HCT116 (cell line): ENCODE measurements at regions not wholly inside any gene's neighbourhood (a gene's known extent, or its start where the extent isn't known, plus 50 kb on each side); places are given as distances from the start of the nearest gene placed in this dataset.

Experiments used
- ATAC-seq: fragments of 200-7000 bp; cut with Tn5 transposase; 2 replicates; pipeline ENCODE4 v1.9.1; 2020; ENCODE audit warnings: mild to moderate bottlenecking, moderate library complexity
- BruUV-seq: library from RNA; stranded (reverse); fragments of 400-500 nt; replicated peaks from 2 replicates; lab custom pipeline; 2021; lab: Mats Ljungman, UMichigan
- CTCF ChIA-PET: fragments of 300-600 bp; sonication (Branson Sonifier 250); formaldehyde crosslinking; loops from one replicate; lab custom pipeline; 2021; ENCODE audit warnings: antibody characterized with exemption; lab: Charles Lee
- POLR2A ChIA-PET: fragments of 300-600, 350-600 bp; sonication (Branson Sonifier 250); formaldehyde crosslinking; loops from one replicate; lab custom pipeline; 2021; ENCODE audit warnings: antibody characterized with exemption; lab: Charles Lee
- RAD21 ChIA-PET, 2 experiments: fragments of 300-600 bp; sonication (Branson Sonifier 250); formaldehyde crosslinking; loops; one replicate each; lab custom pipeline; 2023; ENCODE audit warnings: low total read pairs in 2 of 2; ENCODE audit not compliant: uncharacterized antibody in 2 of 2, unreplicated experiment in 2 of 2, low non-redundant PET in 1 of 2; lab: Charles Lee
- DNase-seq: peaks from one replicate; pipeline ENCODE4 v3.0.0-alpha.2; 2010; ENCODE audit warnings: low read depth, low spot score
- H2AFZ ChIP-seq: fragments of 200-600 bp; shearing (Covaris generic), sonication (generic); 2 replicates; pipeline ENCODE4 v1.6.1; 2017; ENCODE audit warnings: low read depth, mixed run types, mixed read lengths, antibody characterized with exemption, low read length; ENCODE audit not compliant: poor library complexity, severe bottlenecking
- H3K27ac ChIP-seq: 2 replicates; pipeline ENCODE4 v1.5.1; 2012; ENCODE audit warnings: low read depth, low read length
- H3K27me3 ChIP-seq: fragments of 200-600 bp; sonication (generic); 2 replicates; pipeline ENCODE4 v1.6.1; 2016; ENCODE audit warnings: mixed run types, low read length, mixed read lengths; ENCODE audit not compliant: insufficient read depth
- H3K36me3 ChIP-seq, 2 experiments: fragments of 200-500 bp in 1 of 2; fragments of 200-600 bp in 1 of 2; sonication (Bioruptor generic) in 1 of 2; sonication (generic) in 1 of 2; 2 replicates each; pipeline versions ENCODE4 v1.5.1 to v1.6.1; 2014 to 2016; ENCODE audit warnings: low read length in 2 of 2, inconsistent platforms in 1 of 2, mixed read lengths in 1 of 2, mixed run types in 1 of 2; ENCODE audit not compliant: insufficient read depth in 2 of 2, control insufficient read depth in 1 of 2
- H3K4me1 ChIP-seq, 2 experiments: fragments of 200-600 bp in 1 of 2; sonication (generic) in 1 of 2; 2 replicates each; pipeline versions ENCODE4 v1.5.1 to v1.6.1; 2012 to 2017; ENCODE audit warnings: low read length in 2 of 2, inconsistent platforms in 1 of 2, mild to moderate bottlenecking in 1 of 2, mixed read lengths in 1 of 2, mixed run types in 1 of 2, moderate library complexity in 1 of 2; ENCODE audit not compliant: insufficient read depth in 2 of 2, control insufficient read depth in 1 of 2
- H3K4me2 ChIP-seq: fragments of 200-600 bp; sonication (generic); 2 replicates; pipeline ENCODE4 v1.6.1; 2017; ENCODE audit warnings: mixed run types, low read length, mixed read lengths
- H3K4me3 ChIP-seq, 2 experiments: fragments of 200-600 bp in 1 of 2; sonication (generic) in 1 of 2; replicated peaks in 1 of 2; 2 replicates each; pipeline ENCODE4 v1.5.1; 2011 to 2016; ENCODE audit warnings: low read length in 2 of 2, control low read depth in 1 of 2, low read depth in 1 of 2, mild to moderate bottlenecking in 1 of 2, mixed read lengths in 1 of 2, mixed run types in 1 of 2
- H3K79me2 ChIP-seq: fragments of 200-600 bp; sonication (generic); 2 replicates; pipeline ENCODE4 v1.6.1; 2017; ENCODE audit warnings: mild to moderate bottlenecking, mixed run types, low read length, moderate library complexity, mixed read lengths; ENCODE audit not compliant: insufficient read depth
- H3K9ac ChIP-seq: fragments of 200-600 bp; sonication (generic); 2 replicates; pipeline ENCODE4 v1.6.1; 2016; ENCODE audit warnings: low read length, mixed read lengths
- H3K9me2 ChIP-seq: fragments of 200-600 bp; sonication (generic), shearing (Covaris generic); 2 replicates; pipeline ENCODE4 v1.6.1; 2017; ENCODE audit warnings: mixed run types, mild to moderate bottlenecking, moderate library complexity; ENCODE audit not compliant: insufficient read depth
- H3K9me3 ChIP-seq, 2 experiments: fragments of 200-500 bp in 1 of 2; fragments of 200-600 bp in 1 of 2; sonication (Bioruptor generic) in 1 of 2; sonication (generic) in 1 of 2; 2 replicates each; pipeline ENCODE4 v1.6.1; 2014 to 2017; ENCODE audit warnings: low read length in 2 of 2, mixed read lengths in 2 of 2, inconsistent platforms in 1 of 2, low read depth in 1 of 2, mild to moderate bottlenecking in 1 of 2, mixed run types in 1 of 2, moderate library complexity in 1 of 2; ENCODE audit not compliant: control insufficient read depth in 1 of 2, insufficient read depth in 1 of 2
- H4K20me1 ChIP-seq: fragments of 200-600 bp; sonication (generic), shearing (Covaris generic); 2 replicates; pipeline ENCODE4 v1.6.1; 2017; ENCODE audit warnings: mixed run types, mild to moderate bottlenecking, moderate library complexity; ENCODE audit not compliant: insufficient read depth
- CEBPB ChIP-seq: IDR thresholded peaks from 2 replicates; pipeline ENCODE4 v1.6.1; 2012; ENCODE audit warnings: low read depth
- EGR1 ChIP-seq: IDR thresholded peaks from 2 replicates; pipeline ENCODE4 v1.6.1; 2012; ENCODE audit warnings: low read depth
- ELF1 ChIP-seq: IDR thresholded peaks from 2 replicates; pipeline ENCODE4 v1.6.1; 2012; ENCODE audit warnings: low read depth, borderline replicate concordance
- EZH2 ChIP-seq: fragments of 200-600 bp; sonication (generic); IDR thresholded peaks from 2 replicates; pipeline ENCODE4 v1.6.1; 2017; ENCODE audit warnings: antibody characterized with exemption, mixed run types
- EZH2phosphoT487 ChIP-seq: fragments of 200-600 bp; IDR thresholded peaks from 2 replicates; pipeline ENCODE4 v1.6.1; 2018; ENCODE audit warnings: antibody characterized with exemption, borderline replicate concordance
- JUND ChIP-seq: IDR thresholded peaks from 2 replicates; pipeline ENCODE4 v1.6.1; 2012
- POLR2A ChIP-seq: IDR thresholded peaks from 2 replicates; pipeline ENCODE4 v1.7.0; 2011; ENCODE audit warnings: borderline replicate concordance; ENCODE audit not compliant: insufficient read depth, insufficient read length; ENCODE audit errors: extremely low read depth
- POLR2AphosphoS5 ChIP-seq: IDR thresholded peaks from 2 replicates; pipeline ENCODE4 v1.6.1; 2011; ENCODE audit warnings: mild to moderate bottlenecking, low read depth, low read length, moderate library complexity
- REST ChIP-seq: IDR thresholded peaks from 2 replicates; pipeline ENCODE4 v1.6.1; 2012; ENCODE audit warnings: low read depth
- SIN3A ChIP-seq: IDR thresholded peaks from 2 replicates; pipeline ENCODE4 v1.6.1; 2012; ENCODE audit warnings: low read depth
- SP1 ChIP-seq: IDR thresholded peaks from 2 replicates; pipeline ENCODE4 v1.6.1; 2012; ENCODE audit warnings: low read depth
- SRF ChIP-seq: IDR thresholded peaks from 2 replicates; pipeline ENCODE4 v1.6.1; 2012; ENCODE audit warnings: low read depth
- TCF7L2 ChIP-seq: IDR thresholded peaks from 2 replicates; pipeline ENCODE4 v1.7.0; 2011; ENCODE audit warnings: borderline replicate concordance, inconsistent platforms; ENCODE audit not compliant: insufficient read depth, insufficient read length; ENCODE audit errors: extremely low read depth
- YY1 ChIP-seq: IDR thresholded peaks from 2 replicates; pipeline ENCODE4 v1.6.1; 2011; ENCODE audit warnings: low read length, low read depth, moderate library complexity, mild to moderate bottlenecking; ENCODE audit not compliant: insufficient replicate concordance; ENCODE audit errors: extremely low read depth
- ZNF274 ChIP-seq: fragments of 200-500 bp; sonication (Bioruptor generic); IDR thresholded peaks from 2 replicates; pipeline ENCODE4 v1.6.1; 2014; ENCODE audit warnings: mild to moderate bottlenecking, low read depth, low read length, inconsistent platforms
- intact Hi-C: fragments of 100-400 bp; cut with micrococcal nuclease; formaldehyde crosslinking; loops from 2 replicates; pipeline ENCODE4 v1.10.0; 2022
- TF ChIP-seq, protein P1 (sequence below): IDR thresholded peaks from 2 replicates; pipeline ENCODE4 v1.6.1; 2011; ENCODE audit warnings: mild to moderate bottlenecking, low read length, moderate library complexity; ENCODE audit not compliant: insufficient replicate concordance; ENCODE audit errors: extremely low read depth
- TF ChIP-seq, protein P2 (sequence below): IDR thresholded peaks from 2 replicates; pipeline ENCODE4 v1.6.1; 2012
- TF ChIP-seq, protein P3 (sequence below): IDR thresholded peaks from 2 replicates; pipeline ENCODE4 v1.6.1; 2012

DNA sequence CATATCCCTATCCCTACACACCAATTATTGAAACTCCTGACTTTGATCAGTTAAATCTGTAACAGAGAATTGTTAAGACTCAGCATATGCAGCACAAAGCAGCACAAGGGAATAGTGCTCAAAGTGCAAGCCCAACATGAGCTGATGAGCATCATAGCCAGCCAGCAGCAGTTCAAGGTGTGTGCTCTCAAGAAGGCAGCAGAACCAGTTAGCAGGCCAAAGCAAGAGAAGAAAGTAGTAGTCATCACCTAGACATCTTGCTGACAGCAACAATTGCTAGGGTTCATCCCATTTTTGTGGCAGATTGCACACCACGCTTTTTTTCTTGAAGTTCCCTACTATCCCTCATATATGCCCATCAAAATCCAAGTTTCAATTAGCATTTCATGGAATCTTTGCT lies 478.3 kb downstream of the COL11A1 start (continued):
- TF ChIP-seq, protein P1, sequence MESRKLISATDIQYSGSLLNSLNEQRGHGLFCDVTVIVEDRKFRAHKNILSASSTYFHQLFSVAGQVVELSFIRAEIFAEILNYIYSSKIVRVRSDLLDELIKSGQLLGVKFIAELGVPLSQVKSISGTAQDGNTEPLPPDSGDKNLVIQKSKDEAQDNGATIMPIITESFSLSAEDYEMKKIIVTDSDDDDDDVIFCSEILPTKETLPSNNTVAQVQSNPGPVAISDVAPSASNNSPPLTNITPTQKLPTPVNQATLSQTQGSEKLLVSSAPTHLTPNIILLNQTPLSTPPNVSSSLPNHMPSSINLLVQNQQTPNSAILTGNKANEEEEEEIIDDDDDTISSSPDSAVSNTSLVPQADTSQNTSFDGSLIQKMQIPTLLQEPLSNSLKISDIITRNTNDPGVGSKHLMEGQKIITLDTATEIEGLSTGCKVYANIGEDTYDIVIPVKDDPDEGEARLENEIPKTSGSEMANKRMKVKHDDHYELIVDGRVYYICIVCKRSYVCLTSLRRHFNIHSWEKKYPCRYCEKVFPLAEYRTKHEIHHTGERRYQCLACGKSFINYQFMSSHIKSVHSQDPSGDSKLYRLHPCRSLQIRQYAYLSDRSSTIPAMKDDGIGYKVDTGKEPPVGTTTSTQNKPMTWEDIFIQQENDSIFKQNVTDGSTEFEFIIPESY = no peak
- no peak for TF ChIP-seq ZNF274
- no peak for TF ChIP-seq JUND
- TF ChIP-seq SRF = no peak

- no peak overlapping the region for H3K4me2 ChIP-seq
- no peaks in the 10 kb centered on the region for H3K9me3 ChIP-seq
- no peak for ATAC-seq
- no peaks in the 10 kb centered on the region for H4K20me1 ChIP-seq
- POLR2A ChIA-PET = no interaction called here
- no peaks in the 10 kb centered on the region for H3K27me3 ChIP-seq
- RAD21 ChIA-PET = no interaction called here
- H3K27ac ChIP-seq = no peak overlapping the region
- H3K9me2 ChIP-seq = no peaks in the 10 kb centered on the region
- no peak for DNase-seq
- intact Hi-C loops = no loop called here
- CTCF ChIA-PET = no interaction called here
- no peak overlapping the region for H3K4me3 ChIP-seq
- no peaks in the 10 kb centered on the region for H3K79me2 ChIP-seq
- no peak overlapping the region for H3K9ac ChIP-seq
- no peaks in the 10 kb centered on the region for H3K4me1 ChIP-seq
- no peaks in the 10 kb centered on the region for H3K36me3 ChIP-seq
- no TSS peak for BruUV-seq
- no peak overlapping the region for H2AFZ ChIP-seq
- TF ChIP-seq JUND (no peak), ELF1 (no peak), POLR2A (no peak), TCF7L2 (no peak), EZH2phosphoT487 (no peak), ZNF274 (no peak), REST (no peak), SIN3A (no peak), POLR2AphosphoS5 (no peak), CEBPB (no peak), SP1 (no peak), EZH2 (no peak), YY1 (no peak), SRF (no peak), EGR1 (no peak)
- TF ChIP-seq, protein P2, sequence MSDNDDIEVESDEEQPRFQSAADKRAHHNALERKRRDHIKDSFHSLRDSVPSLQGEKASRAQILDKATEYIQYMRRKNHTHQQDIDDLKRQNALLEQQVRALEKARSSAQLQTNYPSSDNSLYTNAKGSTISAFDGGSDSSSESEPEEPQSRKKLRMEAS = no peak
- TF ChIP-seq, protein P3, sequence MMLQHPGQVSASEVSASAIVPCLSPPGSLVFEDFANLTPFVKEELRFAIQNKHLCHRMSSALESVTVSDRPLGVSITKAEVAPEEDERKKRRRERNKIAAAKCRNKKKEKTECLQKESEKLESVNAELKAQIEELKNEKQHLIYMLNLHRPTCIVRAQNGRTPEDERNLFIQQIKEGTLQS = no peak
- TF ChIP-seq, protein P1 = no peak
These were observed 480.2 kb downstream of the COL11A1 start for GRCh38 chr1:102628109-102628613.
